ENCODE measurements at regions not wholly inside any gene's neighbourhood (a gene's known extent, or its start where the extent isn't known, plus 50 kb on each side); places are given as distances from the start of the nearest gene placed in this dataset.

DNA sequence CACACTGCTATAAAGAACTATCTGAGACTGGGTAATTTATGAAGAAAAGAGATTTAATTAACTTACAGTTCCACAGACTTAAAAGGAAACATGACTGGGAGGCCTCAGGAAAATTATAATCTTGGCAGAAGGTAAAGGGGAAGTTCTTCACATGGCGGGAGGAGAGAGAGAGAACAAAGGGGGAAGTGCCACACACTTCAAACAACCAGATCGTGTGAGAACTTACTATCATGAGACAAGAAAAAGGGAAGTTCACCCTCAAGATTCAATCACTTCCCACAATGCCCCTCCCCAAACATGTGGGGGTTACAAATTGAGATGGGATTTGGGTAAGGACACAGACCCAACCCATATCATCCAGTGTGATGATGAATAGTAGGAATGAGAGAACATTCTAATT, 366.5 kb downstream of the LRFN5 start:
- TF ChIP-seq, protein P1, sequence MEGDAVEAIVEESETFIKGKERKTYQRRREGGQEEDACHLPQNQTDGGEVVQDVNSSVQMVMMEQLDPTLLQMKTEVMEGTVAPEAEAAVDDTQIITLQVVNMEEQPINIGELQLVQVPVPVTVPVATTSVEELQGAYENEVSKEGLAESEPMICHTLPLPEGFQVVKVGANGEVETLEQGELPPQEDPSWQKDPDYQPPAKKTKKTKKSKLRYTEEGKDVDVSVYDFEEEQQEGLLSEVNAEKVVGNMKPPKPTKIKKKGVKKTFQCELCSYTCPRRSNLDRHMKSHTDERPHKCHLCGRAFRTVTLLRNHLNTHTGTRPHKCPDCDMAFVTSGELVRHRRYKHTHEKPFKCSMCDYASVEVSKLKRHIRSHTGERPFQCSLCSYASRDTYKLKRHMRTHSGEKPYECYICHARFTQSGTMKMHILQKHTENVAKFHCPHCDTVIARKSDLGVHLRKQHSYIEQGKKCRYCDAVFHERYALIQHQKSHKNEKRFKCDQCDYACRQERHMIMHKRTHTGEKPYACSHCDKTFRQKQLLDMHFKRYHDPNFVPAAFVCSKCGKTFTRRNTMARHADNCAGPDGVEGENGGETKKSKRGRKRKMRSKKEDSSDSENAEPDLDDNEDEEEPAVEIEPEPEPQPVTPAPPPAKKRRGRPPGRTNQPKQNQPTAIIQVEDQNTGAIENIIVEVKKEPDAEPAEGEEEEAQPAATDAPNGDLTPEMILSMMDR (IDR thresholded peaks at IDR 0.05): no peak
- no peak for TF ChIP-seq CBX2 (IDR thresholded peaks at IDR 0.05; ENCODE audit: borderline replicate concordance, low read depth)
- no peak for TF ChIP-seq PHF8 (IDR thresholded peaks at IDR 0.05; ENCODE audit: borderline replicate concordance, low read depth)
- TF ChIP-seq SMC3 (IDR thresholded peaks at IDR 0.05): no peak
- TF ChIP-seq POLR2A (IDR thresholded peaks at IDR 0.05; ENCODE audit: low read length): no peak
- no peak for TF ChIP-seq EP300 (IDR thresholded peaks at IDR 0.05)
- TF ChIP-seq ZSCAN20 (CRISPR knock-in tag; IDR thresholded peaks at IDR 0.05): no peak
- no peak for TF ChIP-seq POLR2AphosphoS2 (conservative IDR thresholded peaks at IDR 0.05; ENCODE audit: low read length)
- TF ChIP-seq CHD4 (IDR thresholded peaks at IDR 0.05; ENCODE audit: borderline replicate concordance): no peak
- no peak for TF ChIP-seq NFE2L2 (conservative IDR thresholded peaks at IDR 0.05; ENCODE audit: low read length)
- no peak for TF ChIP-seq RFX5 (IDR thresholded peaks at IDR 0.05)
- TF ChIP-seq BHLHE40 (IDR thresholded peaks at IDR 0.05; ENCODE audit: low read depth, low read length): no peak
